Upper lobe of right lung (tissue), 1 donor: ENCODE measurements at regions not wholly inside any gene's neighbourhood (a gene's known extent, or its start where the extent isn't known, plus 50 kb on each side); places are given as distances from the start of the nearest gene placed in this dataset.
"Not testable (repeated sequence)": the region's sequence is repeated elsewhere in the genome, so short reads cannot be mapped to it uniquely, and the experiment has no call there.

Source experiments
- ATAC-seq: fragments of 200-7000 bp; cut with Tn5 transposase; one replicate; pipeline ENCODE4 v1.9.1; 2020; ENCODE audit warnings: mild to moderate bottlenecking, moderate library complexity
- DNase-seq: peaks from one replicate; pipeline ENCODE4 v3.0.0-alpha.2; 2020
- H3K27ac ChIP-seq: fragments of 200-600 bp; one replicate; pipeline ENCODE4 v1.8.0; 2022
- H3K27me3 ChIP-seq: fragments of 200-600 bp; one replicate; pipeline ENCODE4 v1.8.0; 2022; ENCODE audit warnings: mild to moderate bottlenecking
- H3K36me3 ChIP-seq: fragments of 200-600 bp; one replicate; pipeline ENCODE4 v1.8.0; 2022
- H3K4me1 ChIP-seq: fragments of 200-600 bp; one replicate; pipeline ENCODE4 v1.8.0; 2022
- H3K4me3 ChIP-seq: fragments of 200-600 bp; one replicate; pipeline ENCODE4 v1.8.0; 2022; ENCODE audit warnings: mild to moderate bottlenecking
- H3K9me3 ChIP-seq: fragments of 200-600 bp; one replicate; pipeline ENCODE4 v1.8.0; 2022
- CTCF ChIP-seq: fragments of 200-600 bp; IDR thresholded peaks from one replicate; pipeline ENCODE4 v1.8.0; 2022; ENCODE audit warnings: antibody characterized with exemption
- intact Hi-C: fragments of 100-400 bp; cut with DNase I; formaldehyde crosslinking; loops from one replicate; pipeline ENCODE4 v1.11.0; 2022
- donor health status: DM: no; HTN: yes; CAD: no; lungs with severe emphysema.

GRCh38 chr5:135264451-135265440 lies 134.3 kb downstream of the MACROH2A1 start:
- no peaks in the 10 kb centered on the region for H3K4me1 ChIP-seq
- intact Hi-C loops, result no loop called here
- no peaks in the 10 kb centered on the region for H3K9me3 ChIP-seq
- DNase-seq, result no peak
- no peak for TF ChIP-seq CTCF
- H3K27me3 ChIP-seq, result no peaks in the 10 kb centered on the region
- no peak for ATAC-seq
- H3K4me3 ChIP-seq, result no peak overlapping the region
- H3K36me3 ChIP-seq, result no peaks in the 10 kb centered on the region
- H3K27ac ChIP-seq, result no peak overlapping the region

- ATAC-seq (no peak), DNase-seq (no peak)
- TF ChIP-seq CTCF, result no peak
- no peaks in the 10 kb centered on the region for H3K36me3 ChIP-seq
- H3K9me3 ChIP-seq, result no peaks in the 10 kb centered on the region
- H3K27me3 ChIP-seq, result no peaks in the 10 kb centered on the region
- intact Hi-C loops, result no loop called here
- no peak overlapping the region for H3K27ac ChIP-seq
- no peaks in the 10 kb centered on the region for H3K4me1 ChIP-seq
- H3K4me3 ChIP-seq, result no peak overlapping the region
Observed at GRCh38 chr5:135263022-135263668, 135.9 kb downstream of the MACROH2A1 start.

- Histone ChIP-seq H3K9me3 (no peaks in the 10 kb centered on the region), H3K27ac (no peak overlapping the region), H3K4me3 (no peak overlapping the region), H3K27me3 (no peaks in the 10 kb centered on the region), H3K36me3 (no peaks in the 10 kb centered on the region), H3K4me1 (no peaks in the 10 kb centered on the region)
- ATAC-seq (no peak), DNase-seq (no peak)
- TF ChIP-seq CTCF, result no peak
- intact Hi-C loops, result no loop called here
Observed at GRCh38 chr5:135262364-135262763, 136.7 kb downstream of the MACROH2A1 start.

GRCh38 chr5:135260108-135260507 lies 138.9 kb downstream of the MACROH2A1 start:
- H3K27ac ChIP-seq, H3K4me1 ChIP-seq, H3K27me3 ChIP-seq, H3K9me3 ChIP-seq, intact Hi-C loops, DNase-seq, H3K4me3 ChIP-seq, H3K36me3 ChIP-seq, ATAC-seq: not testable (repeated sequence)

GRCh38 chr5:135255461-135256178 lies 143.4 kb downstream of the MACROH2A1 start:
- Histone ChIP-seq H3K4me3 (no peak overlapping the region), H3K27me3 (no peaks in the 10 kb centered on the region), H3K9me3 (no peaks in the 10 kb centered on the region), H3K36me3 (no peaks in the 10 kb centered on the region), H3K4me1 (no peaks in the 10 kb centered on the region), H3K27ac (no peak overlapping the region)
- DNase-seq, result no peak
- intact Hi-C loops, result no loop called here
- no peak for ATAC-seq
- TF ChIP-seq CTCF, result no peak
